ENCODE measurements at regions not wholly inside any gene's neighbourhood (a gene's known extent, or its start where the extent isn't known, plus 50 kb on each side); places are given as distances from the start of the nearest gene placed in this dataset.

GRCh38 chr3:171944118-171945016 lies 95.0 kb upstream of the FNDC3B start:
- TF ChIP-seq, protein P1, sequence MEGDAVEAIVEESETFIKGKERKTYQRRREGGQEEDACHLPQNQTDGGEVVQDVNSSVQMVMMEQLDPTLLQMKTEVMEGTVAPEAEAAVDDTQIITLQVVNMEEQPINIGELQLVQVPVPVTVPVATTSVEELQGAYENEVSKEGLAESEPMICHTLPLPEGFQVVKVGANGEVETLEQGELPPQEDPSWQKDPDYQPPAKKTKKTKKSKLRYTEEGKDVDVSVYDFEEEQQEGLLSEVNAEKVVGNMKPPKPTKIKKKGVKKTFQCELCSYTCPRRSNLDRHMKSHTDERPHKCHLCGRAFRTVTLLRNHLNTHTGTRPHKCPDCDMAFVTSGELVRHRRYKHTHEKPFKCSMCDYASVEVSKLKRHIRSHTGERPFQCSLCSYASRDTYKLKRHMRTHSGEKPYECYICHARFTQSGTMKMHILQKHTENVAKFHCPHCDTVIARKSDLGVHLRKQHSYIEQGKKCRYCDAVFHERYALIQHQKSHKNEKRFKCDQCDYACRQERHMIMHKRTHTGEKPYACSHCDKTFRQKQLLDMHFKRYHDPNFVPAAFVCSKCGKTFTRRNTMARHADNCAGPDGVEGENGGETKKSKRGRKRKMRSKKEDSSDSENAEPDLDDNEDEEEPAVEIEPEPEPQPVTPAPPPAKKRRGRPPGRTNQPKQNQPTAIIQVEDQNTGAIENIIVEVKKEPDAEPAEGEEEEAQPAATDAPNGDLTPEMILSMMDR (IDR thresholded peaks at IDR 0.05), result no peak
- no peak for TF ChIP-seq POLR2A (IDR thresholded peaks at IDR 0.05)

All from thyroid gland (tissue), 4 donors.